HG03135 (cell line): ENCODE measurements at regions not wholly inside any gene's neighbourhood (a gene's known extent, or its start where the extent isn't known, plus 50 kb on each side); places are given as distances from the start of the nearest gene placed in this dataset.
"Not testable (repeated sequence)": the region's sequence is repeated elsewhere in the genome, so short reads cannot be mapped to it uniquely, and the experiment has no call there.

Experiments
- ATAC-seq: cut with Tn5 transposase; IDR thresholded peaks from one replicate; pipeline ENCODE4 v1.9.1; 2021; ENCODE audit warnings: mild to moderate bottlenecking, moderate library complexity; ENCODE audit not compliant: unreplicated experiment

- no peak for ATAC-seq
Observed at GRCh38 chr15:58355382-58355971, 76.3 kb upstream of the LIPC start.

GRCh38 chr15:58355973-58356372 lies 75.8 kb upstream of the LIPC start:
- ATAC-seq, result no peak

- no peak for ATAC-seq
Observed at GRCh38 chr15:58357529-58358476, 74.0 kb upstream of the LIPC start.

DNA sequence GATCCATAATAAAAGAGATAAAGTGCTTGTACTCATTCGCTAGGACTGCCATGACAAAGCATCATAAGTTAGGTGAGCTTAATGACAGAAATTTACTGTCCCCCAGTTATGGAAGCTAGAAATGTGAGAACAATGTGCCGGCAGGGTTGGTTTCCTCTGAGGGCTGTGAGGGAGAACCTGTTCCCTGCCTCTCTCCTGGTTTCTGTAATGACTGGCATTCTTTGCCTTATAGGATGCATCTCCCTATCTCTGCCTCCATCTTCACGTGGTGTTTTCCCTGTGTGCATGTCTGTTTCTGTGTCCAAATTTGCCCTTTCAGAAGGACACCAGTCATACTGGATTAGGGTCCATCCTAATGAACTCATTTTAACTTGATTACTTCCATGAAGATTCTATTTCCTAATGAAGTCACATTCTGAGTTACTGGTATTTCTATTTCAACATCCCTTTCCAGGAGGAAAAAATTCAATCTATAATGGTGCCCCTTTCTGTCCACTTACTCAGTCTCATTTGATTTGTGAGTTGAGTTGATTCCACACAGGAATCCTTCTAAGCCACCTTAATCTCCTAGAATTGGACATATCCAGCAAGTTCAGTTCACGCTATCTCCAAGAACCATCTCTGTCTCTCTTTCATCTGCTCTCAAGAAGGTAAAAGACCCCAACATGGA lies 71.2 kb upstream of the LIPC start:
- ATAC-seq, result no peak

DNA sequence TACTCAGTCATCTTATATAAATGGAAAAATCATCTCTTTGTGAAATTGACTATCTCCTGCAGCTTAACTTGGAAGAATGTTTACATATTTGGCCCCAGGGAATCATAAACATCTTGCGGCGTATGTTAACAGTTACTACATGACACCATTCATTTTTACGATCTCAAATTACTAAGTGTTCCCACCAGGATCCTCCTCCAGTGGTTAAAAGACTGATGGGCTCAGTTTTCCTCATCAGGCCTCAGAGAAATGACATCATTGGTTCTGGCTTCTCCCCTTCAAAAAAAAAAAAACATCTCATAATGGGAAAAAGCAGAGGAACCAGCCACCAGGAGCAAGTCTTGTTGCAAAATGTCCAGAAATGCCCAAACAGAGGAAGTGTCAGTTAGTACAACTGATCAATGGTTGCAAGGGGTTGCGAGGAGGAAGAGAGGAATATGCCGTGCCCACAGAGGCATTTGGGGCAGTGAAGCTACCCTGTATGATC lies 70.5 kb upstream of the LIPC start:
- no peak for ATAC-seq

- ATAC-seq, result no peak
Observed at GRCh38 chr15:58362262-58362922, 69.4 kb upstream of the LIPC start.

GRCh38 chr15:58363118-58363517 lies 68.7 kb upstream of the LIPC start:
- ATAC-seq, result not testable (repeated sequence)

DNA sequence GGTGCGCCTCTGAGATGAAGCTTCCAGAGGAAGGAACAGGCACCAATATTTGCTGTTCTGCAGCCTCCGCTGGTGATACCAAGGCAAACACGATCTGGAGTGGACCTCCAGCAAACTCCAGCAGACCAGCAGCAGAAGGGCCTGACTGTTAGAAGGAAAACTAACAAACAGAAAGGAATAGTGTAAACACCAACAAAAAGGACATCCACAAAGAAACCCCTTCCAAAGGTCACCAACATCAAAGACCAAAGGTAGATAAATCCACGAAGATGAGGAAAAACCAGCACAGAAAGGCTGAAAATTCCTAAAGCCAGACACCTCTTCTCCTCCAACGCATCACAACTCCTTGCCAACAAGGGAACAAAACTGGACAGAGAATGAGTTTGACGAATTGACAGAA lies 68.1 kb upstream of the LIPC start:
- not testable (repeated sequence) for ATAC-seq

- not testable (repeated sequence) for ATAC-seq
Observed at GRCh38 chr15:58365098-58365497, 66.7 kb upstream of the LIPC start.

GRCh38 chr15:58369261-58369701 lies 62.5 kb upstream of the LIPC start:
- ATAC-seq, result no peak

- ATAC-seq, result no peak
Observed at GRCh38 chr15:58369956-58370355, 61.8 kb upstream of the LIPC start.

GRCh38 chr15:58374147-58374546 lies 57.6 kb upstream of the LIPC start:
- no peak for ATAC-seq

DNA sequence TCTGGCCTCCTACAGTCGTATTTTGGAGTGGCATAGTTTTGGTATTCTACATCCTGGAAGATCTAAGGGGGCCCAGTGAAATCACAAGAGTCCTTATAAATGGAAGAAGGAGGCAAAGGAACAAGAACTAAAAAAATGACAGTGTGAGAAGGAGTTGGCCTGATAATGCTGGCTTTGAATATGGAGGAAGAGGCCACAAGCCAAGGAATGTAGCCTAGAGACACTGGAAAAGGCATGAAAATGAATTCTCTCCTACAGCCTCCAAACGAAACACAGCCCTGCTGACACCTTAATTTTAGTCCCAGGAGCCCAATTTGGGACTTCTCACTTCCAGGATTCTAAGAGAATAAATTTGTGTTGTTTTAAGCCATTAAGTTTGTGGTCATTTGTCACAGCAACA lies 54.6 kb upstream of the LIPC start:
- ATAC-seq, result no peak

DNA sequence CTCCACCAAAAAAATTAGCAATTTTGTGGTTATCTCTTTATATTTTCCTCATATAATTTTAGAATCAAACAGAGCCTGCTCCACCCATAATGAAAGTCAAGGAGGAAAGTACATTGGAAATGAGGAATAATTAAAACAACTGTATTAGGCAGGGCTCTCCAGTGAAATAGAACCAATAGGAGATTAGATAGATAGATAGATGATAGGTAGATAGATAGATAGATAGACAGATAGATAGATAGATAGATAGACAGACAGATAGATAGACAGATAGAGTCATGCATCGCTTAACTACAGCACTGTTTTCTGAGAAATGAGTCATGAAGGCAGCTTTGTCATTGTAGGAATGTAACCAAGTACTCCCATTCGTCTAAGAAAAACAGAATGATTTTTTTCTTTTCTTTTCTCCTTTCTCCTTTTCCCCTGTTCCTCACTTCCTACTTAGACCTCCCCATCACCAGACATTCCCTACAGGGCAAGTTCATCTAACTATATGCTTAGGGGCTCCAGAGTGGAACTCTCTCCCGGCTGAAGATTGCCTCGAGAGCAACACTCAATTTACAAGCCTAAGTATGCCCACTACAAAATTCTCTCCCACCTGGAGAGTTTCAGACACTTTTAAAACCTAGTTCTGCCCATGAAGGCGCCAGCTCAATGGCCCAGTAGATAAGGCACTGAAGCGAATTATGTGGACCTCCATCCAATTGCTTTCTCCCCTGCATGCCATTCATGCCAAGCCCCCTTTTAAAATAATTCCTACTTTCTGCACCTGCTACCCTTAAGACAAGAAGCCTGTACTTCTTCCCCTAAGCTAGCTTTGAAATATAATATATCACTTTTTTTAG lies 53.3 kb upstream of the LIPC start:
- no peak for ATAC-seq

- ATAC-seq, result not testable (repeated sequence)
Observed at GRCh38 chr15:58379454-58379853, 52.3 kb upstream of the LIPC start.

GRCh38 chr15:58380280-58380945 lies 51.4 kb upstream of the LIPC start:
- no peak for ATAC-seq

GRCh38 chr15:58381697-58382096 lies 50.1 kb upstream of the LIPC start:
- no peak for ATAC-seq
